ENCODE measurements at regions not wholly inside any gene's neighbourhood (a gene's known extent, or its start where the extent isn't known, plus 50 kb on each side); places are given as distances from the start of the nearest gene placed in this dataset.

- DNase-seq (ENCODE audit: low read depth, low spot score) (no peak), FAIRE-seq (no peak)
- H3K4me3 ChIP-seq (ENCODE audit: control insufficient read depth in 2 of 3, extremely low read depth in 1 of 3, insufficient read depth in 2 of 3, low read depth in 1 of 3, low read length in 3 of 3): no peak overlapping the region
- no peak overlapping the region for H3K4me2 ChIP-seq (ENCODE audit: control insufficient read depth, extremely low read depth, insufficient read depth, low read depth, low read length)
- TF ChIP-seq EZH2 (IDR thresholded peaks at IDR 0.05; ENCODE audit: low read length) (no peak), CTCF (optimal IDR thresholded peaks at IDR 0.05 in 1 of 3, IDR thresholded peaks at IDR 0.05 in 1 of 3, conservative IDR thresholded peaks at IDR 0.05 in 1 of 3; ENCODE audit: extremely low read depth in 1 of 3, insufficient read depth in 2 of 3, low read length in 3 of 3) (no peak)
- H3K27me3 ChIP-seq (ENCODE audit: control insufficient read depth, extremely low read depth, insufficient read depth, low read length): no peaks in the 10 kb centered on the region
- no peaks in the 10 kb centered on the region for H3K9me1 ChIP-seq (ENCODE audit: control insufficient read depth, extremely low read depth, insufficient read depth, low read length)
- no peak overlapping the region for H2AFZ ChIP-seq (ENCODE audit: control insufficient read depth, low read length)
- H3K36me3 ChIP-seq (ENCODE audit: control insufficient read depth in 2 of 2, extremely low read depth in 1 of 2, insufficient read depth in 2 of 2, low read length in 2 of 2): no peaks in the 10 kb centered on the region
- no peaks in the 10 kb centered on the region for H3K9me3 ChIP-seq (ENCODE audit: control insufficient read depth, low read depth, low read length)
- no peaks in the 10 kb centered on the region for H3K79me2 ChIP-seq (ENCODE audit: control insufficient read depth, insufficient read depth, low read length)
- H3K27ac ChIP-seq (ENCODE audit: control insufficient read depth, insufficient read depth, low read length): no peak overlapping the region
- no peak overlapping the region for H3K9ac ChIP-seq (ENCODE audit: control insufficient read depth, extremely low read depth, insufficient read depth, low read length)
- H4K20me1 ChIP-seq (ENCODE audit: control insufficient read depth, extremely low read depth, insufficient read depth, low read length): no peaks in the 10 kb centered on the region
- dilution Hi-C loops (cut with MboI; ENCODE audit: extremely low pct_ligation_motif_present, low sequenced_read_pairs): no loop called here
- H3K4me1 ChIP-seq (ENCODE audit: control insufficient read depth, extremely low read depth, insufficient read depth, low read length): no peaks in the 10 kb centered on the region
Observed at GRCh38 chr11:23336961-23337360, 476.7 kb upstream of the CCDC179 start.

GRCh38 chr11:23353611-23354010 lies 493.3 kb upstream of the CCDC179 start:
- Histone ChIP-seq H2AFZ (ENCODE audit: control insufficient read depth, low read length) (no peak overlapping the region), H3K79me2 (ENCODE audit: control insufficient read depth, insufficient read depth, low read length) (no peaks in the 10 kb centered on the region), H3K36me3 (ENCODE audit: control insufficient read depth in 2 of 2, extremely low read depth in 1 of 2, insufficient read depth in 2 of 2, low read length in 2 of 2) (no peaks in the 10 kb centered on the region), H3K9ac (ENCODE audit: control insufficient read depth, extremely low read depth, insufficient read depth, low read length) (no peak overlapping the region), H3K9me1 (ENCODE audit: control insufficient read depth, extremely low read depth, insufficient read depth, low read length) (no peaks in the 10 kb centered on the region), H3K4me1 (ENCODE audit: control insufficient read depth, extremely low read depth, insufficient read depth, low read length) (no peaks in the 10 kb centered on the region), H3K27ac (ENCODE audit: control insufficient read depth, insufficient read depth, low read length) (no peak overlapping the region), H3K9me3 (ENCODE audit: control insufficient read depth, low read depth, low read length) (no peaks in the 10 kb centered on the region), H3K4me2 (ENCODE audit: control insufficient read depth, extremely low read depth, insufficient read depth, low read depth, low read length) (no peak overlapping the region), H3K4me3 (ENCODE audit: control insufficient read depth in 2 of 3, extremely low read depth in 1 of 3, insufficient read depth in 2 of 3, low read depth in 1 of 3, low read length in 3 of 3) (no peak overlapping the region), H3K27me3 (ENCODE audit: control insufficient read depth, extremely low read depth, insufficient read depth, low read length) (no peaks in the 10 kb centered on the region), H4K20me1 (ENCODE audit: control insufficient read depth, extremely low read depth, insufficient read depth, low read length) (no peaks in the 10 kb centered on the region)
- DNase-seq (ENCODE audit: low read depth, low spot score): no peak
- dilution Hi-C loops (cut with MboI; ENCODE audit: extremely low pct_ligation_motif_present, low sequenced_read_pairs): no loop called here
- no peak for FAIRE-seq
- TF ChIP-seq EZH2 (IDR thresholded peaks at IDR 0.05; ENCODE audit: low read length): no peak
- no peak for TF ChIP-seq CTCF (optimal IDR thresholded peaks at IDR 0.05 in 1 of 3, IDR thresholded peaks at IDR 0.05 in 1 of 3, conservative IDR thresholded peaks at IDR 0.05 in 1 of 3; ENCODE audit: extremely low read depth in 1 of 3, insufficient read depth in 2 of 3, low read length in 3 of 3)
